ENCODE measurements at regions not wholly inside any gene's neighbourhood (a gene's known extent, or its start where the extent isn't known, plus 50 kb on each side); places are given as distances from the start of the nearest gene placed in this dataset.
"Not testable (repeated sequence)": the region's sequence is repeated elsewhere in the genome, so short reads cannot be mapped to it uniquely, and the experiment has no call there.

GRCh38 chr16:16519395-16519794 lies 140.5 kb downstream of the NPIPA7 start:
- H3K4me3 ChIP-seq, ATAC-seq: not testable (repeated sequence)

GRCh38 chr16:16521239-16522002 lies 142.5 kb downstream of the NPIPA7 start:
- ATAC-seq; H3K36me3 ChIP-seq (replicated peaks in 1 of 2; ENCODE audit: insufficient read depth in 1 of 2, low read depth in 2 of 2); DNase-seq; intact Hi-C loops (cut with DNase I); H3K27ac ChIP-seq; H3K4me1 ChIP-seq; H3K9me3 ChIP-seq; H3K4me3 ChIP-seq; H3K27me3 ChIP-seq: not testable (repeated sequence)
- WGBS, 2 donors: 0% methylated on average over 1 of the region's 12 CpGs; no CpG with 5 or more reads in 1 of the 2 donors

More at GRCh38 chr16:16519395-16519794, 140.5 kb downstream of the NPIPA7 start:
- H3K4me1 ChIP-seq; H3K9me3 ChIP-seq; DNase-seq; H3K27ac ChIP-seq; intact Hi-C loops (cut with DNase I); H3K36me3 ChIP-seq (replicated peaks in 1 of 2; ENCODE audit: insufficient read depth in 1 of 2, low read depth in 2 of 2); H3K27me3 ChIP-seq: not testable (repeated sequence)

- H3K9me3 ChIP-seq; H3K27ac ChIP-seq; intact Hi-C loops (cut with DNase I); H3K36me3 ChIP-seq (replicated peaks in 1 of 2; ENCODE audit: insufficient read depth in 1 of 2, low read depth in 2 of 2); H3K4me3 ChIP-seq; DNase-seq; ATAC-seq; H3K4me1 ChIP-seq; H3K27me3 ChIP-seq: not testable (repeated sequence)
- no CpG with 5 or more reads among the region's 13 CpGs for WGBS, 2 donors
Observed at GRCh38 chr16:16526998-16527397, 148.1 kb downstream of the NPIPA7 start.

- 15% methylated on average over 2 of the region's 5 CpGs; no CpG with 5 or more reads in 1 of the 2 donors for whole genome bisulfite sequencing, 2 donors
- intact Hi-C loops (cut with DNase I); H3K4me3 ChIP-seq; H3K4me1 ChIP-seq; H3K36me3 ChIP-seq (replicated peaks in 1 of 2; ENCODE audit: insufficient read depth in 1 of 2, low read depth in 2 of 2); H3K9me3 ChIP-seq; DNase-seq; H3K27ac ChIP-seq; H3K27me3 ChIP-seq; ATAC-seq: not testable (repeated sequence)
Observed at GRCh38 chr16:16530744-16531143, 151.8 kb downstream of the NPIPA7 start.

- DNase-seq; H3K27me3 ChIP-seq; intact Hi-C loops (cut with DNase I); H3K4me3 ChIP-seq; H3K4me1 ChIP-seq; H3K27ac ChIP-seq; H3K36me3 ChIP-seq (replicated peaks in 1 of 2; ENCODE audit: insufficient read depth in 1 of 2, low read depth in 2 of 2); H3K9me3 ChIP-seq; ATAC-seq: not testable (repeated sequence)
- WGBS, 2 donors: 40 to 70% methylated on average over 1 to 3 of the region's 4 CpGs
Observed at GRCh38 chr16:16535565-16535964, 156.6 kb downstream of the NPIPA7 start.

- H3K27ac ChIP-seq; H3K9me3 ChIP-seq; intact Hi-C loops (cut with DNase I); H3K4me1 ChIP-seq; DNase-seq; H3K4me3 ChIP-seq; H3K27me3 ChIP-seq; ATAC-seq; H3K36me3 ChIP-seq (replicated peaks in 1 of 2; ENCODE audit: insufficient read depth in 1 of 2, low read depth in 2 of 2): not testable (repeated sequence)
- 81 to 82% methylated on average over 3 of the region's 3 CpGs for WGBS, 2 donors
Observed at GRCh38 chr16:16536151-16536550, 157.2 kb downstream of the NPIPA7 start.

GRCh38 chr16:16549710-16550109 lies 170.8 kb downstream of the NPIPA7 start:
- H3K36me3 ChIP-seq (replicated peaks in 1 of 2; ENCODE audit: insufficient read depth in 1 of 2, low read depth in 2 of 2); H3K27ac ChIP-seq; H3K9me3 ChIP-seq; H3K4me3 ChIP-seq; intact Hi-C loops (cut with DNase I); DNase-seq; H3K4me1 ChIP-seq; ATAC-seq; H3K27me3 ChIP-seq: not testable (repeated sequence)
- 21 to 59% methylated on average over 2 to 3 of the region's 3 CpGs for WGBS, 2 donors

GRCh38 chr16:16550824-16551223 lies 171.9 kb downstream of the NPIPA7 start:
- H3K4me3 ChIP-seq; H3K27me3 ChIP-seq; H3K9me3 ChIP-seq; DNase-seq; ATAC-seq; intact Hi-C loops (cut with DNase I); H3K4me1 ChIP-seq; H3K27ac ChIP-seq; H3K36me3 ChIP-seq (replicated peaks in 1 of 2; ENCODE audit: insufficient read depth in 1 of 2, low read depth in 2 of 2): not testable (repeated sequence)
- 78 to 79% methylated on average over 2 of the region's 2 CpGs for WGBS, 2 donors

GRCh38 chr16:16552819-16553340 lies 173.9 kb downstream of the NPIPA7 start:
- H3K9me3 ChIP-seq; ATAC-seq; H3K36me3 ChIP-seq (replicated peaks in 1 of 2; ENCODE audit: insufficient read depth in 1 of 2, low read depth in 2 of 2); DNase-seq; intact Hi-C loops (cut with DNase I); H3K27me3 ChIP-seq; H3K27ac ChIP-seq; H3K4me1 ChIP-seq; H3K4me3 ChIP-seq: not testable (repeated sequence)
- 30 to 38% methylated on average over 1 of the region's 1 CpG for WGBS, 2 donors

GRCh38 chr16:16559179-16559740 lies 180.3 kb downstream of the NPIPA7 start:
- intact Hi-C loops (cut with DNase I); ATAC-seq: not testable (repeated sequence)
- 55% methylated on average over 6 of the region's 9 CpGs; no CpG with 5 or more reads in 1 of the 2 donors for WGBS, 2 donors

GRCh38 chr16:16561532-16561931 lies 182.6 kb downstream of the NPIPA7 start:
- H3K9me3 ChIP-seq; ATAC-seq; DNase-seq; H3K4me3 ChIP-seq; intact Hi-C loops (cut with DNase I); H3K27ac ChIP-seq; H3K27me3 ChIP-seq; H3K36me3 ChIP-seq (replicated peaks in 1 of 2; ENCODE audit: insufficient read depth in 1 of 2, low read depth in 2 of 2); H3K4me1 ChIP-seq: not testable (repeated sequence)
- WGBS, 2 donors: 51 to 56% methylated on average over 5 of the region's 5 CpGs

More at GRCh38 chr16:16559179-16559740, 180.3 kb downstream of the NPIPA7 start:
- not testable (repeated sequence) for H3K9me3 ChIP-seq; H3K27ac ChIP-seq; H3K4me3 ChIP-seq; DNase-seq; H3K27me3 ChIP-seq; H3K36me3 ChIP-seq (replicated peaks in 1 of 2; ENCODE audit: insufficient read depth in 1 of 2, low read depth in 2 of 2); H3K4me1 ChIP-seq

- H3K36me3 ChIP-seq (replicated peaks in 1 of 2; ENCODE audit: insufficient read depth in 1 of 2, low read depth in 2 of 2); H3K9me3 ChIP-seq; H3K4me1 ChIP-seq; H3K4me3 ChIP-seq; DNase-seq; H3K27me3 ChIP-seq; H3K27ac ChIP-seq; ATAC-seq; intact Hi-C loops (cut with DNase I): not testable (repeated sequence)
- WGBS, 2 donors: no CpG with 5 or more reads among the region's 5 CpGs
Observed at GRCh38 chr16:16563962-16564361, 185.0 kb downstream of the NPIPA7 start.

All from body of pancreas (tissue), 4 donors.